Fibroblast of pulmonary artery (primary cell): ENCODE measurements at regions not wholly inside any gene's neighbourhood (a gene's known extent, or its start where the extent isn't known, plus 50 kb on each side); places are given as distances from the start of the nearest gene placed in this dataset.

Source experiments
- DNase-seq: peaks from one replicate; pipeline ENCODE4 v3.0.0-alpha.2; 2010; ENCODE audit warnings: low read depth
- H3K4me3 ChIP-seq: replicated peaks from 2 replicates; pipeline ENCODE4 v1.5.1; 2011; ENCODE audit warnings: low read depth, mild to moderate bottlenecking, control low read depth, low read length, moderate library complexity
- CTCF ChIP-seq: IDR thresholded peaks from 2 replicates; pipeline ENCODE4 v1.5.1; 2011; ENCODE audit warnings: mild to moderate bottlenecking, control low read depth, low read length, inconsistent platforms; ENCODE audit errors: missing control alignments

DNA sequence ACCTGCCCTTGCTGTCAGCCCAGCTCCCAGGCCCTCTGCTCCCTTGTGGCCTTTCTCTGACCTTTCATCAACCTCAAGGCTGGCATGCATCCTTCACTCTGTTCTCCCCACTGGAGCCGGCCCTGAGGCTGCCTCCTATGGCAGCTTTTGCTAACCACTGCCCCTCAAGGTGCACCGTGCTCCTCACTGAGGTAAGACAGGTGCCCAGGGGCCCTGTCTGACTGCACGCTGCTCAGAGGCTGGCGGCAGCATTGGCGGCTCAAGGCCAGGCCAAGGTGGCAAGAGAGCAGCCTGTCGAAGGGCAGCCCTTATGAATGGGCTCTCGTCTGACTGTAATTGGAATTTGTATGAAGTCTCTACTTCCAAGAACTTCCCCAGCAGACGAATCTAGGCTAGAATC is 172.6 kb downstream of the ZNF248 start:
- no peak overlapping the region for H3K4me3 ChIP-seq
- no peak for DNase-seq
- no peak for TF ChIP-seq CTCF

DNA sequence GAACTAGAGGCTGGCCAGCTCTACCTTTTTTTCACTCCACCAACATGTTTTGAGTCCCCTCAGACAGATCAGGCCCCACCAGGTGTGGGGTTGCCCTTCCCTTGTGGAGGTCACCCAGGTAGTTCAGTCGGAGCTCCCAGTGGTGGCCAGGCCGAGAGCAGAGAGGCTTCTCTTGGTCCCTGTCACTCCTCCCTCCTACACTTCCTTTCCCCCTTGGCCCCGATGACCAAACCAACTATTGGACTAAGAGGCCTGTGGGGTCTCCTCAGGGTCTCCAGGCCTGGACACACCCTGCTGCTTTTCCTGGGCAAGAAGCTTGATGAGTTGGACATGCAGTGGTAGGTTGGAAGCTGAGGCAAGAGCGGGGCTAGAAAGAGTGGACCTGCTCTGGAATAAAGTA is 174.8 kb downstream of the ZNF248 start:
- no peak for DNase-seq
- no peak for TF ChIP-seq CTCF
- H3K4me3 ChIP-seq: no peak overlapping the region

GRCh38 chr10:37681617-37681999 is 175.8 kb downstream of the ZNF248 start:
- TF ChIP-seq CTCF: no peak
- DNase-seq: no peak
- no peak overlapping the region for H3K4me3 ChIP-seq

DNA sequence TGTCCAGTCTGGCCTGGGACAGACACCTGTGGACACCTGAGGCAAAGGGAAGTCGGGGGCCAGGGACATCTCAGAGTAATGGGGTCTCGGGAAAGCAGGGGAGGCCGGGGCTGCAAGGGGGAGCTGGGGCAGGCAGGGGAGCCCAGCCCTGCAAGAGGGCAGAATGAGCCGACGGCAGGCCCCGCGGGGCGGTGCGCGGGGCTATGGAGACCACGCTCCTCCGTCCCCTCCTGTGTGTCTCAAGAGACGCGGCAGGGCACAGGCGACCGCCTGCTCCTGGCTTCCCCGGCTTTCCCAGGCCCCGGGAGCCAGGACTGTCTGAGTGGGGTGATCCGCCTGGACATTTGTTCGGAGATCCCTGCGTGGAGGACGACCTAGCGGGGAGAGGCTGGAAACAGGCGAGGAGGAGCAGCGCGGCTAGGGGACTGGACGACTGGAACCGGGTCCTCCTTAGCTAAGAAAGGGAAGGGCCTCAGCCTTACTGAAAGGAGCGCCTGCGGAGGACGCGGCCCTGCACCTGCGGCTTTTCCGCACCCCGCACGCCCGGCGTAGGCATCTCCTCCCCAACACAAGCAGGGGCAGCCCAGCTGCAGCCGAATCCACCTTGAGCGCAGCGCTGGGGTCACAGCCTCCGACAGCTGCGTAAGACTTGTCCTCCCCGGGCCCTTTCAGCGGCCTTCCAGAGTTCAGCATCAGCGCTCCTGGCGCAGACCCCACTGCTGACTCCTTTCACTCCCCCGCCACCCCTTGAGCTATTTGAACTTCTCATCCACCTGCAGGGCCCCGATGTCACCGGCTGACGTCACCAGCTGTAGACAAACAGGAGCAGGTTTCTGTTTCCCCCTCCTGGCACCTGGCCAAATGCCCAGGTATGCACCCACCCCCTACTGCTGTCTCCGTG is 176.4 kb downstream of the ZNF248 start:
- no peak for DNase-seq
- no peak for TF ChIP-seq CTCF
- H3K4me3 ChIP-seq: no peak overlapping the region

DNA sequence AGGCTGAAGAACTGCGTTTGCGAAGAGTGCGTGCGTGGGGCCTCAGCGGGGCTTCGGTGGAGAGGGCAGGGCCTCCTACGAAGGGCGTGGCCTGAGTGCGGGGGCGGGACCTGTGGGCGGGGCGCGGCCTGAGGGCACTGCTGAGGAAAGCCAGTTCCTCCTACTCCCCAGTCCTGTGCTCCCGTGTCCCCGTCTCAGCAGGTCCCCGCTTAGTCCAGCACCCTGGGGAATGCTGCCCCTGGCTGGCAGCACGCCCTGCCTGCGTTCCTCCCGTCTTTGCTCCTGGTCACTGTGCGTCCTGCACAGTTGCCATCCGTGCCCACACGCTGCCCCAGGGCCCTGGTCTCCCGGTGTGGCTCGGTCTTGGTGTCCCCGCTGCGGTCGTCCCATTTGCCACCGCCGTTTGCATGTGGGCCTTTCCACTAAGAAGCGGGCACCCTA is 177.1 kb downstream of the ZNF248 start:
- no peak for TF ChIP-seq CTCF
- H3K4me3 ChIP-seq: no peak overlapping the region
- DNase-seq: no peak

DNA sequence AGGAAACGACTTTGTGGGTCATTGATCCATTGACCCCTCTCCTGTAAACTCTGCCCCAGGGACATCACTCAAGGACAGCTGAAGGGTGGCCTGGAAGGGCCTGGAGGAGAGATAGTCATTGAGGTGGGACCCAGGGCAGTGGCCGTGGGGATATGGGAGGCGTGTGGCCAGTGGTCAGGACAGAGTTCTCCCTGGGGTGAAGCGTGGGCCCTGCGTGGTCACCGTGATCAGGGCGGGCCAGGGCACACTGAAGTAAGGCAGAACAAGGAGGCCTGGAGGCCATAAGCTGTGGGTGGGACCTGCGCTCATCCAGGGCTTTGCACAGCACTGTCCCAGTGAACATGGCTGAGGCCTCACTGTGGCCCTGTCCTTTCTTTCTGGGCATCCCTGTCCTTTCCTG is 177.9 kb downstream of the ZNF248 start:
- TF ChIP-seq CTCF: no peak
- H3K4me3 ChIP-seq: no peak overlapping the region
- no peak for DNase-seq

GRCh38 chr10:37675449-37675848 is 182.0 kb downstream of the ZNF248 start:
- H3K4me3 ChIP-seq: no peak overlapping the region
- no peak for DNase-seq
- no peak for TF ChIP-seq CTCF
